HG03565 (cell line): ENCODE measurements at regions not wholly inside any gene's neighbourhood (a gene's known extent, or its start where the extent isn't known, plus 50 kb on each side); places are given as distances from the start of the nearest gene placed in this dataset.

ENCODE experiments used
- ATAC-seq: cut with Tn5 transposase; IDR thresholded peaks from one replicate; pipeline ENCODE4 v1.9.1; 2021; ENCODE audit warnings: mild to moderate bottlenecking, moderate library complexity; ENCODE audit not compliant: unreplicated experiment

- ATAC-seq: no peak
Observed at GRCh38 chr12:115659422-115659821, 618.1 kb downstream of the MED13L start.

- no peak for ATAC-seq
Observed at GRCh38 chr12:115657081-115658013, 620.1 kb downstream of the MED13L start.

GRCh38 chr12:115650026-115650425 is 627.5 kb downstream of the MED13L start:
- no peak for ATAC-seq

- no peak for ATAC-seq
Observed at GRCh38 chr12:115648463-115648862, 629.0 kb downstream of the MED13L start.

- ATAC-seq: no peak
Observed at GRCh38 chr12:115646210-115646609, 631.3 kb downstream of the MED13L start.

GRCh38 chr12:115640929-115641328 is 636.6 kb downstream of the MED13L start:
- ATAC-seq: no peak

GRCh38 chr12:115639648-115640012 is 637.9 kb downstream of the MED13L start:
- ATAC-seq: no peak

GRCh38 chr12:115638733-115639647 is 638.5 kb downstream of the MED13L start:
- no peak for ATAC-seq

- ATAC-seq: no peak
Observed at GRCh38 chr12:115636546-115636945, 640.9 kb downstream of the MED13L start.

- ATAC-seq: no peak
Observed at GRCh38 chr12:115632308-115632707, 645.2 kb downstream of the MED13L start.

GRCh38 chr12:115630136-115630535 is 647.4 kb downstream of the MED13L start:
- no peak for ATAC-seq

GRCh38 chr12:115626210-115626609 is 651.3 kb downstream of the MED13L start:
- no peak for ATAC-seq

- ATAC-seq: no peak
Observed at GRCh38 chr12:115623764-115624334, 653.6 kb downstream of the MED13L start.

GRCh38 chr12:115623275-115623674 is 654.2 kb downstream of the MED13L start:
- ATAC-seq: no peak

GRCh38 chr12:115620816-115621215 is 656.7 kb downstream of the MED13L start:
- no peak for ATAC-seq

GRCh38 chr12:115619889-115620288 is 657.6 kb downstream of the MED13L start:
- ATAC-seq: no peak

GRCh38 chr12:115619061-115619460 is 658.4 kb downstream of the MED13L start:
- no peak for ATAC-seq

GRCh38 chr12:115618105-115618504 is 659.4 kb downstream of the MED13L start:
- ATAC-seq: no peak

- no peak for ATAC-seq
Observed at GRCh38 chr12:115617391-115617790, 660.1 kb downstream of the MED13L start.

GRCh38 chr12:115611477-115611876 is 666.0 kb downstream of the MED13L start:
- no peak for ATAC-seq

- no peak for ATAC-seq
Observed at GRCh38 chr12:115609347-115609746, 668.1 kb downstream of the MED13L start.
